Epidermal melanocyte (primary cell): ENCODE measurements at regions not wholly inside any gene's neighbourhood (a gene's known extent, or its start where the extent isn't known, plus 50 kb on each side); places are given as distances from the start of the nearest gene placed in this dataset.

Experiments used
- DNase-seq: peaks from one replicate; pipeline ENCODE4 v3.0.0; 2011; ENCODE audit warnings: low spot score; ENCODE audit not compliant: insufficient read length

DNA sequence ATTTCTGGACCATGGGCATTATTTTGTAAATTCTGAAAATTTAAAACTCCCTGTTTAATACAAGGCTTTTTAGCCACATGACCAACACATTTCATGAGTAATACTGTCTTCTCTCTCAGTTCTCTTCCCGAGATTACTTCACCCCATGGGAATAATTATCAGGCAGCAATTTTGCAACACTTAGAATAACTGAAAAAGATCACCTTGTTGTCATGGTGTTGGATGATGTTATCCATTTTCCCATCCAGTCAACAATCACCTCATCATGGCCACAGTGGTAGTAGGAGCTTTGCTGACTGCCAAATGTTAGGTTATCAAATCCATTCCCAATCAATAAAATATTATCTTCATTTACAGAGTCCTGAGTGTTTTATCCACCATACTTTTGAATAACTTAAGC lies 354.9 kb upstream of the ISL1 start:
- no peak for DNase-seq

DNA sequence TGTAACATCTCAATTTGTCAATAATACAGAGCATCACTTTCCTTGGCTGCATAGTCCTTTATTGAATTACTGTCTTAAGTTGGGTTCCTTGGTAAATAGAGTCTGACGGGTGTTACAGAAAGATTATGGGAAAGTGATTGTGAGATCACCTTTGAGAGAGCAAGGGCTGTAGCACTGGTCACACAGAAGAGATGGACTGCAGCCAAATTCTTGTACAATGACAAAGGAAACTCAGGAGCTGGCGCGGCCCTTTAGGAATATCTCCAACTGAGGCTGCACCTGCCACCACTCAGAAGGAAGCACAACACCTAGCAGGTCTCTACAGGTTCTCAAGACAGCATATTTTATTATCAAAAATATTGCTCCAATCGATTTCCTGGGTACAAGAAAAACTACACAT lies 350.0 kb upstream of the ISL1 start:
- DNase-seq = no peak

GRCh38 chr5:51034222-51034901 lies 348.9 kb upstream of the ISL1 start:
- DNase-seq = no peak

GRCh38 chr5:51039424-51040329 lies 343.6 kb upstream of the ISL1 start:
- DNase-seq = no peak

- no peak for DNase-seq
Observed at GRCh38 chr5:51043745-51044144, 339.5 kb upstream of the ISL1 start.

DNA sequence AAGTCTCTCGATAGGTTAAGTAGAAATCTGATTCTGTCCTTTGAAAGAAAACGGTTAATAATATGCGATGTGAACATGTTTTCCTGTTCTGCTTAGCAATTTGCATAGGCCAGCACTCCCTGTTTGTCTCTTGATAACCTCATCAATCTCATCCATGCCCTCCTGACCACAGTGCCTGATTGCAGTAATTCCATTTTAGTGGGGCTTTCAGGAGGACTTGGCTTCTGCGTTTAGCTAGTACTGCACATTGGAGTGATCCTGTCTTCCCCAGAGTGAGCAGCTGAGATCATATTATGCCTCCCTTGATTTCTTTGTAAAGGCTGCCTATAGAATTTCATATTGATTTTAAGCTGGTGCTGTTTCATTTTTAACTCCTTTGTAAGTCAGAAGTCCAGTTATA lies 335.9 kb upstream of the ISL1 start:
- no peak for DNase-seq

- no peak for DNase-seq
Observed at GRCh38 chr5:51053361-51053760, 329.9 kb upstream of the ISL1 start.

DNA sequence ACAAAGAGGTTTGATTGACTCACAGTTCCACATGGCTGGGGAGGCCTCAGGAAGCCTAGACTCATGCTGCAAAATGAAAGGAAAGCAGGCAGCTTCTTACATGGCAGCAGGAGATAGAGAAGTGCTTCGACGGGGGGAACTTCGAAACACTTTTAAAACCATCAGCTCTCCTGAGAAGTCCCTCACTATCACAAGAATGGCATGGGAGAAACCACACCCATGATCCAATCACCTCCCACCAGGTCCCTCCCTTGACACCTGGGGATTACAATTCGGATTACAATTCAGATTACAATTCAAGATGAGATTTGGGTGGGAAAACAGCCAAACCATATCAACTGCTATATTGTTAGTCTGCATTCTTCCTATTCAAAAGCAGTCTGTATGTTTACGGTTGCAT lies 322.3 kb upstream of the ISL1 start:
- no peak for DNase-seq

GRCh38 chr5:51072937-51073336 lies 310.3 kb upstream of the ISL1 start:
- no peak for DNase-seq

- DNase-seq = no peak
Observed at GRCh38 chr5:51082741-51083140, 300.5 kb upstream of the ISL1 start.

DNA sequence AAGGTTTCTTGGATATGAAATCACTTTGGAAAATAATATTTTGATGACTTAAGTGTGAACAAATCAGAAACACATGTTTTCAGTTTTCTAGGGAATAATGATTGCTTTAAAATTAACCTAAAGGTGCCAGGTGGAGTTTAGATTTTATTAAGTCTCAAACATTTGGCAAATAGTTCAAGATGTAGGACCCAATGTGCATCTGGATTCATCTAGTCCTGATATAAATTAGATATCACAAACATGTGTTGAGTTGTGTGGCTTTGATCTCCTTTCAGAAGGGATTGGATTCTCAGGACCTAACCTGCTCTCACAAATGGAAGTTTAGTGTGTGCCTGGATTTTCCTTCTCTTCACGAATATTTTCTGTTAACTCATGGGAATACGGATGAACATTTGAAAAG lies 291.4 kb upstream of the ISL1 start:
- DNase-seq = no peak

DNA sequence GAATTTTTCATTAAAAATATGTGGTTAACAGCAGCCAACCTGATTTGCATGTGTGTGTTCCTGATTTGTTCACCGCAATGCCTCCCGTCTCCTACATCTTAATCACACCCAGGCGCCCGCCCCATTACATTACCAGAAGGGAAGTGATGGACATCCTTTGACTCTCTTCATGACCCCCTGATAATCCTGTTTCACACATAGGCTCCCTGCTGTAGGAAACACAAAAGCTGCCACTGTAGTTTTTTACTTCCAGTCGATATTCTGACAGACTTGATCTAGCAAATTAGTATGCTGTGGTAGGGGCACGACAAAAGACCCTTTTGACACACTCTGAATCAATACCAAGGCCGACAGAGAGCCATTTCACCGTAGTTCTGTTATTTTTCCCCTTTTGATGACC lies 287.8 kb upstream of the ISL1 start:
- DNase-seq = no peak

DNA sequence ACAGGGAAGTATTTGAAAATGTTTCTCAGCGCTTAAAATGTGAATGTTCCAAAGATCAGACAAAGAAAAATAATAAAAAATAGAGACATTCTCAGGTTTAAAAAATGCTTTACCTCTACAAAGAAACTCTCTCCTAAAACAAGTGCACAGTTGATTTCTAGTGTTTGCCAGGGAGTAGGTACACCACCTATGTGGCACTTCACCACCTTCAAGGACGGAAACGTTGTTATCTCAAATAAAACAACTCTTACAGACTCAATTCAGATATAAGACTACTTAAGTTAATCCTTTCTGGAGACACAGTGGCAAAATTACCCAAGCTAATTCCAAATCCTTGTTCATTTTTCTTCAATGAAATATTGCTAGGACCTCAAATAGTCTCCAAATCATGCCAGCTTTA lies 286.4 kb upstream of the ISL1 start:
- no peak for DNase-seq

DNA sequence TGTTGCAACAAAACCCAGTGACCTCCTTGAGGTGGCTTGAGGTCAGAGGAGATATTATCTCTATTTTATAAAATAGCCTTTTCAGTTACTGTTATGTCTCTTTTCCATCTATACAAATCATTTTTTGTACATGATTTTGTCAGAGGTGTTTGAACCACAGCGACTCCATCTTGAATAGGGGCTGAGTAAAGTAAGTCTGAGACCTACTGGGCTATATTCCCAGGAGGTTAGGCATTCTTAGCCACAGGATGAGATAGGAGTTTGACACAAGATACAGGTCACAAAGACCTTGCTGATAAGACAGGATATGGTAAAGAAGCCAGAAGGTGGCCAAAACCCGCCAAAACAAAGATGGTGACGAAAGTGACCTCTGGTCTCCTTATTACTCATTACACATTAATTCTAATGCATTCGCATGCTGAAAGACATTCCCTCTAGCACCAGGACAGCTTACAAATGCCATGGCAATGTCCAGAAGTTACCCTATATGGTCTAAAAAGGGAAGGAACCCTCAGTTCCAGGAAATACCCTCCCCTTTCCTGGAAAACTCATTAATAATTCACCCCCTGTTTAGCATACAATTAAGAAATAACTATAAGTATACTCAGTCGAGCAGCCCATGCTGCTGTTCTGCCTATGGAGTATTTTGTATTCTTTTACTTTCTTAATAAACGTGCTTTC lies 283.9 kb upstream of the ISL1 start:
- DNase-seq = no peak

- no peak for DNase-seq
Observed at GRCh38 chr5:51104556-51104955, 278.7 kb upstream of the ISL1 start.

DNA sequence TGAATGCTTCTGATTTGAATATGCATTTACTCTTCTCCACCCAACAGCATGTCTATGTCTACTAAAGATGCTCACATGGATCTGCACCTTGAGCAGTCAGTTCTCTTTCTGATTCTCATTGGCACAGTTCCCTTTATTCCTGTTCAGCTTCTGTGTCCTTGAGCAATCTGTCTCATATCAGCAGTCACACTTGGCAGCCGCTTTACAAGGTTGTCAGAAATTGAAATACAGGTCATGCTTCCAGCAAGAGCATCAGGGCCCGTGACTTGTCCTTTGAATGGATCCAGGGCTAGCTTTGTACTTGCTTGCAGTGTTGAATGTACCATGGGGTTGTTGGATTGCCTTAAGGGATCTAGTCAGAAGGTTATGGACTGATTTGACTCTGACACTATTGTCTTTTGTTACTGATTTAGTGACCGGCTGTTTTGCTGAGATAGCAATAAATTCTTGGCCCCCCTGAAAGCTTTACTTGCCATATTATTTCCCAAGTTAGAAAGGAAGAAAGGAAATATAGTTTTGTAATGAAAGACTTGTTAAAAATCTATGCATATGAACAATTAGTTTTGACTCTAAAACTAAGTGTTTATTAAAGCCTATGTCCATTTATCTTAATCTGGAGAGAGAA lies 273.4 kb upstream of the ISL1 start:
- no peak for DNase-seq

DNA sequence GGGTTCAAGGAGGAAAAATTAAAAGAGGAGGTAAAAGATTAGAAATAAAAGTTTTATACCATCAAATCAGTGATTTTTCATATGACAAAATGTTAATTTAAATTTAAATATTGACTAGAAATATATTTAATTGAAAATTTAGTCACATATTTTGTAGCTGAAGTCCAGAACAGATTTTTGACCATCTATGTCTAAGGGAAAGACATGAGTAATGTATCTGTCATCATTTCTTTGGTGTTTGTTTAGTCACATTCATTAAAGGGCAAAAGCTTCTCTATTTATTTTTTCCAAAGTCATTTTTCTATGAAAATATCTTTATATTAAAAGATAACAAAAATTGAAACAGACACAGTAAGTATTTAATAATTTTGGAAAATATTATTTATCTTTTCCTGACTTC lies 252.0 kb upstream of the ISL1 start:
- DNase-seq = no peak

- DNase-seq = no peak
Observed at GRCh38 chr5:51138164-51138563, 245.1 kb upstream of the ISL1 start.

DNA sequence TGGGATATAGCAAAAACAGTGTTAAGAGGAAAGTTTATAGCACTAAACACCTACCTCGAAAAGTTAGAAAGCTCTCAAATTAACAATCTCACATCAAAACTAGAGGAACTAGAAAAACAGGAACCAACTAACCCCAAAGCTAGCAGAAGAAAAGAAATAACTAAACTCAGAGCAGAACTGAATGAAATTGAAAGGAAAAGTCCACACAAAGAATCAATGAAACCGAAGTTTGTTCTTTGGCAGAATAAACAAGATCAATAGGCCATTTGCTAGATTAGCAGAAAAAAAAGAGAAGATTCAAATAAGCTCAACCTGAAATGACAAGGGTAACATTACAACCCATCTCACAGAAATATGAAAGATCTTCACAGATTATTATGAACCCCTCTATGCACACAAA lies 234.8 kb upstream of the ISL1 start:
- DNase-seq = no peak

DNA sequence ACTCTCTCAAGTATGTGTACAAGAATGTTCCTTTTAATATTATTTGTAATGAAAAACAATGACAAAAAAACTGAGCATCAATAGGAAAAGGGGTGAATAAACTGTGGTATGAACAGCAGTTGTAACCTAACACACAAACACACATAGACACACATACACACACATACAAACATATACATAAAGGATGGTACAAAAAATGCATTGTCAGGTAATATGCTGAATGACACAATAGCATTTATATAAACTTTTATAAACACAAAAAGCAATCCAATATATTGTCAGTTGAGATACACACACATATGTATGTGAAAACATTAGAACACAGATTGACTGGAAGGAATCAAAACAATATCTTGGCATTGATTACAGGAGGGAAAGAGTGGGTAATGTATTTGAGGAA lies 227.0 kb upstream of the ISL1 start:
- no peak for DNase-seq

- DNase-seq = no peak
Observed at GRCh38 chr5:51156838-51157237, 226.4 kb upstream of the ISL1 start.

GRCh38 chr5:51159164-51159563 lies 224.1 kb upstream of the ISL1 start:
- no peak for DNase-seq
